Endothelial cell of umbilical vein (primary cell): ENCODE measurements at regions not wholly inside any gene's neighbourhood (a gene's known extent, or its start where the extent isn't known, plus 50 kb on each side); places are given as distances from the start of the nearest gene placed in this dataset.

ENCODE experiments used
- BruUV-seq: library from RNA; stranded (reverse); fragments of 400-500 nt; replicated peaks from 2 replicates; lab custom pipeline; 2021; lab: Mats Ljungman, UMichigan
- CTCF ChIA-PET: fragments of 300-600, 350-600 bp; sonication (Branson Sonifier 250); formaldehyde crosslinking; loops from one replicate; lab custom pipeline; 2021; ENCODE audit warnings: antibody characterized with exemption, inconsistent platforms; lab: Charles Lee
- POLR2A ChIA-PET: fragments of 300-600, 350-600 bp; sonication (Branson Sonifier 250); formaldehyde crosslinking; loops from one replicate; lab custom pipeline; 2021; ENCODE audit warnings: antibody characterized with exemption, inconsistent platforms; lab: Charles Lee
- DNase-seq: peaks from one replicate; pipeline ENCODE4 v3.0.0-alpha.2; 2011; ENCODE audit warnings: low read depth, low spot score
- FAIRE-seq: peaks from 2 replicates; lab custom pipeline; 2011; peaks lifted over from hg19 to GRCh38; lab: Jason Lieb, UNC
- H2AFZ ChIP-seq: 2 replicates; pipeline ENCODE4 v1.6.0; 2012; ENCODE audit warnings: low read depth, low read length, control low read depth, inconsistent platforms
- H3K27ac ChIP-seq: 2 replicates; pipeline ENCODE4 v1.5.1; 2011; ENCODE audit warnings: low read depth, mild to moderate bottlenecking, control low read depth, low read length, moderate library complexity; ENCODE audit not compliant: insufficient read depth
- H3K27me3 ChIP-seq, 2 experiments: 2 replicates each; pipeline versions ENCODE4 v1.6.0 to v1.6.1; 2011; ENCODE audit warnings: low read length in 2 of 2, mixed read lengths in 1 of 2; ENCODE audit not compliant: control insufficient read depth in 2 of 2, insufficient read depth in 2 of 2
- H3K36me3 ChIP-seq, 2 experiments: 2 replicates in 1 of 2; 3 replicates in 1 of 2; pipeline ENCODE4 v1.5.1; 2011; ENCODE audit warnings: low read length in 2 of 2, mild to moderate bottlenecking in 1 of 2, moderate library complexity in 1 of 2; ENCODE audit not compliant: control insufficient read depth in 2 of 2, insufficient read depth in 2 of 2; ENCODE audit errors: extremely low read depth in 1 of 2
- H3K4me1 ChIP-seq: 3 replicates; pipeline ENCODE4 v1.5.1; 2011; ENCODE audit warnings: mild to moderate bottlenecking, low read length; ENCODE audit not compliant: control insufficient read depth, insufficient read depth; ENCODE audit errors: extremely low read depth
- H3K4me2 ChIP-seq: 2 replicates; pipeline ENCODE4 v1.6.1; 2011; ENCODE audit warnings: low read length, control low read depth, mixed read lengths; ENCODE audit not compliant: insufficient read depth
- H3K4me3 ChIP-seq, 3 experiments: fragments of 200-600 bp in 1 of 3; sonication (generic), shearing (Covaris generic) in 1 of 3; replicated peaks in 1 of 3; 2 replicates each; pipeline ENCODE4 v1.5.1; 2011 to 2016; ENCODE audit warnings: control low read depth in 3 of 3, low read length in 3 of 3, mild to moderate bottlenecking in 2 of 3, inconsistent platforms in 1 of 3, low read depth in 1 of 3, moderate library complexity in 1 of 3; ENCODE audit not compliant: insufficient read depth in 1 of 3
- H3K79me2 ChIP-seq: 2 replicates; pipeline ENCODE4 v1.6.0; 2012; ENCODE audit warnings: low read length, inconsistent platforms; ENCODE audit not compliant: control insufficient read depth, insufficient read depth
- H3K9ac ChIP-seq: replicated peaks from 2 replicates; pipeline ENCODE3; 2011; ENCODE audit warnings: low read length, control low read depth; ENCODE audit not compliant: insufficient read depth; ENCODE audit errors: extremely low read depth
- H3K9me1 ChIP-seq: replicated peaks from 3 replicates; pipeline ENCODE4 v1.6.0; 2011; ENCODE audit warnings: mild to moderate bottlenecking, low read length; ENCODE audit not compliant: control insufficient read depth, insufficient read depth; ENCODE audit errors: extremely low read depth
- H3K9me3 ChIP-seq: replicated peaks from 2 replicates; pipeline ENCODE4 v1.5.1; 2012; ENCODE audit warnings: low read length, inconsistent platforms; ENCODE audit not compliant: control insufficient read depth, insufficient read depth
- H4K20me1 ChIP-seq: replicated peaks from 2 replicates; pipeline ENCODE3; 2011; ENCODE audit warnings: mild to moderate bottlenecking, low read length; ENCODE audit not compliant: control insufficient read depth, insufficient read depth; ENCODE audit errors: extremely low read depth
- EZH2 ChIP-seq: IDR thresholded peaks from 2 replicates; pipeline ENCODE4 v1.6.1; 2012; ENCODE audit warnings: borderline replicate concordance, low read depth, mild to moderate bottlenecking, moderate library complexity, low read length, inconsistent platforms; ENCODE audit not compliant: severe bottlenecking
- FOS ChIP-seq: IDR thresholded peaks from 2 replicates; pipeline ENCODE4 v1.6.1; 2011; ENCODE audit warnings: mild to moderate bottlenecking, low read length, moderate library complexity, borderline replicate concordance; ENCODE audit not compliant: insufficient read depth
- GATA2 ChIP-seq: IDR thresholded peaks from 2 replicates; pipeline ENCODE4 v1.7.0; 2011; ENCODE audit warnings: low read depth, mild to moderate bottlenecking, moderate library complexity, mixed read lengths, low read length; ENCODE audit not compliant: insufficient read length, insufficient read depth
- JUN ChIP-seq: IDR thresholded peaks from 2 replicates; pipeline ENCODE4 v1.6.1; 2011; ENCODE audit warnings: borderline replicate concordance, low read depth; ENCODE audit not compliant: insufficient read length, insufficient read depth
- MYC ChIP-seq: IDR thresholded peaks from one replicate; pipeline ENCODE4 v1.6.1; 2011; ENCODE audit warnings: mild to moderate bottlenecking, low read depth, low read length
- POLR2A ChIP-seq: IDR thresholded peaks from 2 replicates; pipeline ENCODE4 v1.6.1; 2012; ENCODE audit warnings: low read depth, mild to moderate bottlenecking, control low read depth, low read length
- POLR2AphosphoS5 ChIP-seq: IDR thresholded peaks from 2 replicates; pipeline ENCODE4 v1.6.1; 2012; ENCODE audit warnings: low read depth, mild to moderate bottlenecking, control low read depth, low read length, moderate library complexity; ENCODE audit not compliant: insufficient read depth
- dilution Hi-C: fragments of 300-500 bp; cut with MboI; formaldehyde crosslinking; loops from one replicate; pipeline ENCODE4 v1.15.0; 2019; ENCODE audit warnings: low sequenced_read_pairs; ENCODE audit not compliant: extremely low pct_ligation_motif_present
- intact Hi-C: fragments of 100-400 bp; cut with micrococcal nuclease; formaldehyde crosslinking; loops from one replicate; pipeline ENCODE4 v1.10.0; 2022
- TF ChIP-seq, protein P1 (sequence below), 2 donors: IDR thresholded peaks; 1 replicate in 1 of 2; 2 replicates in 1 of 2; pipeline ENCODE4 v1.5.1; 2011; ENCODE audit warnings: low read length in 2 of 2, mild to moderate bottlenecking in 2 of 2, moderate library complexity in 2 of 2, control low read depth in 1 of 2, inconsistent platforms in 1 of 2, low read depth in 1 of 2; ENCODE audit not compliant: insufficient read depth in 1 of 2; ENCODE audit errors: extremely low read depth in 1 of 2
- TF ChIP-seq, protein P2 (sequence below): IDR thresholded peaks from 2 replicates; pipeline ENCODE4 v1.6.1; 2011; ENCODE audit not compliant: insufficient read depth, insufficient read length

DNA sequence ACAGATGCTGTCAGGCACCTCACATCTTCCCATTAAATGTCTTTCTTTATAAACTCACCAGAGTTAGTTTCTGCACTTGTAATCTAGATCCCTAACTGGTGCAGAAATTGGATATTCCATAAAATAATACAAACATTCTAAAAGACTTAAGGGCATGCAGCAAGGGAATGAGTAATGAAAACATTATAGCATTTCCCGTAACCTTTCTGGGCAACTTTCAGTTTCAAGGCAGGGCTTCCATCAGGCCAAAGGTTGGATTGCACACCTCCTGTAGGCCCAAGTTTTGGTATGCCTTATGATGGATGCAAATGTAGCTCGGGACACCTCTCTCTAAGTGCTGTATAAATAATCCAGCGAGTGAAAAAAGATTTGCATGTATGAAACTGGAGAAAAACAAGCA lies 129.9 kb upstream of the LYZL2 start:
- intact Hi-C loops (no loop called here), dilution Hi-C loops (no loop called here)
- H3K27ac ChIP-seq = no peak overlapping the region
- ChIA-PET CTCF (no interaction called here), POLR2A (no interaction called here)
- no TSS peak for BruUV-seq
- no peaks in the 10 kb centered on the region for H3K79me2 ChIP-seq
- H3K9me3 ChIP-seq = no peaks in the 10 kb centered on the region
- no peak overlapping the region for H3K9ac ChIP-seq
- H3K9me1 ChIP-seq = no peaks in the 10 kb centered on the region
- no peaks in the 10 kb centered on the region for H3K36me3 ChIP-seq
- H2AFZ ChIP-seq = peak overlapping the region; percentile 8
- H3K27me3 ChIP-seq = no peaks in the 10 kb centered on the region
- peaks cover 4% of the 10 kb centered on the region for H3K4me1 ChIP-seq
- peak; percentile 49 for DNase-seq
- FAIRE-seq = peak; percentile 80
- H3K4me2 ChIP-seq = no peak overlapping the region
- TF ChIP-seq JUN (no peak), POLR2AphosphoS5 (no peak), GATA2 (no peak), EZH2 (no peak), POLR2A (no peak), FOS (no peak), MYC (no peak)
- TF ChIP-seq, protein P1, sequence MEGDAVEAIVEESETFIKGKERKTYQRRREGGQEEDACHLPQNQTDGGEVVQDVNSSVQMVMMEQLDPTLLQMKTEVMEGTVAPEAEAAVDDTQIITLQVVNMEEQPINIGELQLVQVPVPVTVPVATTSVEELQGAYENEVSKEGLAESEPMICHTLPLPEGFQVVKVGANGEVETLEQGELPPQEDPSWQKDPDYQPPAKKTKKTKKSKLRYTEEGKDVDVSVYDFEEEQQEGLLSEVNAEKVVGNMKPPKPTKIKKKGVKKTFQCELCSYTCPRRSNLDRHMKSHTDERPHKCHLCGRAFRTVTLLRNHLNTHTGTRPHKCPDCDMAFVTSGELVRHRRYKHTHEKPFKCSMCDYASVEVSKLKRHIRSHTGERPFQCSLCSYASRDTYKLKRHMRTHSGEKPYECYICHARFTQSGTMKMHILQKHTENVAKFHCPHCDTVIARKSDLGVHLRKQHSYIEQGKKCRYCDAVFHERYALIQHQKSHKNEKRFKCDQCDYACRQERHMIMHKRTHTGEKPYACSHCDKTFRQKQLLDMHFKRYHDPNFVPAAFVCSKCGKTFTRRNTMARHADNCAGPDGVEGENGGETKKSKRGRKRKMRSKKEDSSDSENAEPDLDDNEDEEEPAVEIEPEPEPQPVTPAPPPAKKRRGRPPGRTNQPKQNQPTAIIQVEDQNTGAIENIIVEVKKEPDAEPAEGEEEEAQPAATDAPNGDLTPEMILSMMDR (IDR thresholded peaks at IDR 0.05; ENCODE audit: extremely low read depth in 1 of 2, insufficient read depth in 1 of 2, low read depth in 1 of 2, low read length in 2 of 2) = no peak
- TF ChIP-seq, protein P2, sequence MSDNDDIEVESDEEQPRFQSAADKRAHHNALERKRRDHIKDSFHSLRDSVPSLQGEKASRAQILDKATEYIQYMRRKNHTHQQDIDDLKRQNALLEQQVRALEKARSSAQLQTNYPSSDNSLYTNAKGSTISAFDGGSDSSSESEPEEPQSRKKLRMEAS = no peak
- no peak overlapping the region for H3K4me3 ChIP-seq
- H4K20me1 ChIP-seq = no peaks in the 10 kb centered on the region
